Suppressor macrophage (primary cell): ENCODE measurements at regions not wholly inside any gene's neighbourhood (a gene's known extent, or its start where the extent isn't known, plus 50 kb on each side); places are given as distances from the start of the nearest gene placed in this dataset.
A peak's percentile ranks its signal among the peaks of the same experiment; 100 is the strongest.

ENCODE experiments used
- DNase-seq, 4 experiments: peaks; one replicate each; pipeline ENCODE4 v3.0.0-alpha.2; 2020 to 2022

DNA sequence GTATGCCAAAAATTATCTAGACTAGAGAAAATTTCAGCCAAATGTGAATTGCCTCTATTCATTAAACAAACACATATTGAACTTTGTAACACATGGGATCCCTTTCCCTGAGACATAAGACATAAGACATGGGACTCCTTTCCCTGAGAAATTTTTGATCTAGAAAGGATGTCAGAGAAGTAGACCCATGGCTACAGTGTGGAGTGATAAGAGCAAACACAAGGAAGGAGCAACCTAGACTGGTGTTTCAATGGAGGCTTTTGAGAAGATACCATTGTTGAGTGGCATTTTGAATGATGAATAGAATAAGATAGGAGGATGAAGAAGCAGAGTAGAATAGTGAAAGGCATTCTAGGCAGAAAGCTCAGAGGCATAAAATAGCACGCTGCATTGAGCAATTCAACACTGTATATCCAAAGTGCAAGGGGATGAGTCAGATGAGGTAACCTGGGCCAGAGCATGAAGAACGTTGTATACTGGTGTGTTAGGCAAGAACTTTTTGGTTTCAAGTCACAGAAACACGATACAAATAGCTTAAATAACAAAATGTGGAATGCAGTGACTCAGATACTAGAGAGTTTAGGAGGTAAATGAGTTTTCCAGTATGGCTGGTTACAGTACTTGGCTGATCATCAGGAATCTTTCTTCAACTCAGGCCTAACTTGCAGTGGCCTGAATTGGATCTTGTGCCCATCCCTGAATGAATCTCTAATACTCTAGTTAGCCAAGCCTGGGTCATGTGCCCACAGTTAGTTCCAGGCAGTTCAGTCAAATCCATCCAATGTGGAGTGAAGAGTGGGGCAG, 129.8 kb upstream of the TANK start:
- DNase-seq: peak in 2 of 4 experiments; percentile 3 to 9

DNA sequence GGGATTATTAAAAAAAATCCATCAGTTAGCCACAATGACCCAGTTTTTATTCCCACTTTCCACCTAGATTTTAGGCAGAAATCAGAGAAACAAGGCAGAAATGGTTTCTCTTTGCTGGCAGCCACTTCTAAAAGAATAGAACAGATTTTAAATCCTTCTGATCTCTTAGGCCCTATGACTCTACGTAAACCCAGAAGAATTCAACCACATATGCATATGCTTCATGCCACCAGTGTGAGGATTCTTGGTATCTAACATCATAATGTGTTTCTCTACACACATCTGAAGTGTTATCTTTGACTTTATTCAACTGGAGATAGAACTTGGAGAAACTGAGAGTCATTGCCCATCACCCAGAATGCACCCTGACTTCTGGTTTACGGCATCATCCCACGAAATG, 128.7 kb upstream of the TANK start:
- no peak for DNase-seq

DNA sequence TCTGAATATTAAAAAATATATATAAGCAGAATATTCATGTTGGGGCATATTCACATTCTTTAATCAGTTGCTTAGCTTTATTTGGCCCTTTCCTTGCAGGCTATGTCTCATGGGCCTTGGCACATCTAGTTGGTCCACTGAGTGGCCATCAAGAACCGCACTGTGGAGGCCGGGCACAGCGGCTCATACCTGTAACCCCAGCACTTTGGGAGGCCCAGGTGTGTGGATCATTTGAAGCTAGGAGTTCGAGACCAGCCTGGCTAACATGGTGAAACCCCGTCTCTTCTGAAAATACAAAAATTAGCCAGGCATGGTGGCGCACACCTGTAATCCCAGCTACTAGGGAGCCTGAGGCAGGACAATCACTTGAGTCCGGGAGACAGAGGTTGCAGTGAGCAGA, 127.6 kb upstream of the TANK start:
- DNase-seq: no peak

DNA sequence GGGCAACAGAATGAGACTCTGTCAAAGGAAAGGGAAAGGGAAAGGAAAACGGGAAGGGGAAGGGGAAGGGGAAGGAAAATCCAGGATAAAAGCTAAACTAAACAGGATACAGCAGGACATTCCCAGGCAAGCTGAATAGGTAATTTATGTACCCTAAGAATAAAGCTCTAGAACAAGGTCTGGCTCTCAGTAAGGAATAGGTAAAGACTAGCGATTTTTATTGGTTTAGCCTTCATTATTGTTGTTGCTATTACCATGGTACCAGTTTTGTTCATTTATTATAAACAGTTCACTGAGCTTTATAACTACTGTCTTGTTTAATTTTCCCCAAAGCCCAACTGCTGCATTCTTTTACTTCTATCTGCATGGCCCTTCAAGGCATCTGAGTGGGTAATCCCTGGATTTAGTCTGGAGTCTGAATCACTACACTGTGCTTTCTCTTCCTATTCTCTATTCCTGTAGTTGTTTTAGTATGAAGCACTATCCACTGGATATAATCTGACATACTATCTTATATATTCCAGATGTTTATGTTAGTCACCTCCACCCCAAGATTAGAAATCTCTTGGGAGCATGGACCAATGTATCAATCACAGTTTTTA, 127.1 kb upstream of the TANK start:
- DNase-seq: no peak

DNA sequence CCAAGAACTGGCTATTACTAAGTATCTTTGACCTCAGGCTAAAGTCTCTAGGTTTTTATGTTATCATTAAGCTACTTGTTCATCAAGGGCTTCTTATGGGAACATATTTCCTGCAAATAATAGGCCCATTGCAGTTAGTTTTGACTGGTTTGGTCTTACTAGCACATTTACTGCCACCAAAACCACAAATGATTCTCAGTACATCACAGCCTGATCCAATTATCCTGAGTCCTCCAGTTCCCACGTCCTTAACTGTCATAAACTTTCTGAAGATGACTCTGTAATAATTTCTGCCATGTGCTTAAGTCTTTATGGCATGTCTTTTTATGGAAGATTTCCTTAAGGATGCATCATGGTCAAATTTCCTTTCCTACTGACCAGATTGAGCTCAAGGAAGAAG, 123.3 kb upstream of the TANK start:
- no peak for DNase-seq

DNA sequence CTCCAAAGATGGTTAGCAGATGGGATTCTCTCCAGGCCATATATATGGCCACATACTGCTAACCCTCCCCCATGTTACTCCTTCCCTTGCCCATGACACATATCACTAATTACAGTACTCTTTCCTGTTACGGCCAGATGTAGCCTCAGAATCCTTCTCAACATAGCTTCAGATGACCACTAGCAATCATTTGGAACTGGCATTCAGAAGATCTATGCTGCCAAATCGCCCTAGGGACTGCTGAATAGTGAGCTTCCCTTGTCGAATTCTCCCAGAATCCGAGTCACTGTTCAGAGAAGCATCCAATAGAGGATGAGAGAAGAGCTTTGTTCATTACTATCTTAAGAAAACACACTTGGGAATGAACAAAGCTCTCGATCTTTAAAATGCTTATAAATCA, 121.2 kb upstream of the TANK start:
- no peak for DNase-seq

DNA sequence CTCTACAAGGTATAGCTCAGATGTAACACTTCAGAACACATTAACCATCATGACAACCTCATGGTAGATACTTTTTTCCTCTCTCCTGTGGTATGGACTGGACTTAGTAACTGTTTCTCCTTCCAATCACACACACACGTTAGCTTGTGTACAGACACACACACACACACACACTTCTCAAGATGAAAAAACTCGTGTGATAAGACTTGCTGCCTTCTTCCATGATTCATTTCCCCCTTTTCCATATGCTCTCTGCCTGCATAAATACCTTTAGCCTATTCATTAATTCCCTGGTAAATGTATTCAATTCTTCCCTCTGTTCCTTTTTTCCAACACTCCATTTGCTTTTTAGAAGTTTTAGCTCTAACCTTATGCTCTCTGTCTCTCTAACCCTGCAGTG, 118.9 kb upstream of the TANK start:
- no peak for DNase-seq

DNA sequence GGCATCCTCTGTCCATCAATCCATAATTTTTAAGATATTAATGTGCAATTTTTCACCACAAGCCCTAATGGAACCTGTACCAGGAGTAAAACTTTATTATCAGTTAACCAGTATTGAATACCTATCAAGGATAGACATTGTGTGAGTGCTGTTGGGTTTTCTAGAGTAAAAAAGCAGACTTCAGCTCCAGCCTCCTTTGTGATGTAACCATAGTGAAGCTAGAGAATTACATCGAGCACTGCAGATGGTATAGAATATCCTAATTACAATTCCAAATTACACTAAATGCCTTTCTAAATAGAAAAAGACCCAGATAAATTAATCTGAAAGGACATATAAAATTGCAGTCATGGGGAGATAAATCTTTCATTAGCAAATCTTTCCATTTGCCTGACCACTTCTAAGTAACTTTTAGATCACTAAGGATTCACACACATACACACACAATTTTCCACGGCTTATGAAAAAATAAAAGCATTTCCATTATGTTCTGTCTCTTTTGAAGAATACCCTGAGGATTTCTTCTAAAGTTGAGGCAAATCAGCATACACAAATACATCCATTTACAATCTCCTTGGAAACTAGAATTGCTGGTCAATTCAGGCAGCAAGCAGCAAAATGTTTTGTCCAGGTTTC, 117.1 kb upstream of the TANK start:
- no peak for DNase-seq

DNA sequence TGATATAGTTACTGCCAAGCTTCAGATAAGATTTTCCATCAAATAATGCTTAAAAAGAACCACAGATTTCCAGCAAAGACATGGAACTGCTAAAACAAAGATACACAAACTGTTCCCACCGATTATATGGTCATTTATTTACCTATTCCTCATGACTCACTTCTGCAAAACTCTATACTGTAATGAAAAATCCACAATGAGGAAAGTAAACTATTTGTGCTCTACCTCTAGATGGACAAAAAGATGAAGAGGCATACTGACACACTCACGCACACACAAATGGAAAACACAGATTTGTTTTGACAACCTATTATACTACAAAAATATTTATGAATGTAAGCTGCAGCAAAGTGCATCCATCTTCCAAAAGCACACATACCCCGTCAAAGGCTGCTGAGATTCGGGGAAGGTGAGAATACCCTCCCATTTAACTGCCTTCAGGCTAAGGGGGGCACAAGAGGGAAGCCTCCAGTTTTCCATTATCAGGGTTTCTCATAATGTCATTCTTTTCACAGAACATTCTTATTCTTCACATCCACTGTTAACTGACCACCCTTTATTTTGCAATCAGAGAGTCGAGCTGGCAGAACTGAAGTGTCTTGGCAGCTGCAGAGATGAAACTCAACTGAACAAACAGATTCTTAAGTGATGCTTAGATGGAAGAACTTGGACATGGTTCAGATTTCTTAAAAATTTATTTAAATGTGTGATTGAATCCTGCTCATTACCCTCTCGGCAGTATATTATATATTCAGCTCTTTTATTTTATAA, 115.9 kb upstream of the TANK start:
- DNase-seq: no peak

DNA sequence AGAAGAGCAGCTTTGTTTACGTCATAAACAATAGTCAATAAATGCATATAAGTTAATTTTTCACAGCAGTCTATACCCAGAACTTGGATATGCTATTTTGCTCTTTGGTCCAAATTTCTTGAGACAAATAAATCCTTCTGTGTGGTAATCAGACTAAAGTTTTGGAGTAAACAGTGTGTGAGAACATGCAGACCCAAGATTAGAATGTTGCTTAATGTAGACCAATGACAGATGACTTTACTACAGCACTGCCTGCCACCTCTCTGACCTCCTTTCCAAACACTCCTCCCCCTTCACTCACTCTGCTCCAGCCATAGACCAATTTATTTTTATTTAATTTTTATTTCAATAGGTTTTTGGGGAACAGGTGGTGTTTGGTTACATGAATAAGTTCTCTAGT, 115.3 kb upstream of the TANK start:
- DNase-seq: no peak

DNA sequence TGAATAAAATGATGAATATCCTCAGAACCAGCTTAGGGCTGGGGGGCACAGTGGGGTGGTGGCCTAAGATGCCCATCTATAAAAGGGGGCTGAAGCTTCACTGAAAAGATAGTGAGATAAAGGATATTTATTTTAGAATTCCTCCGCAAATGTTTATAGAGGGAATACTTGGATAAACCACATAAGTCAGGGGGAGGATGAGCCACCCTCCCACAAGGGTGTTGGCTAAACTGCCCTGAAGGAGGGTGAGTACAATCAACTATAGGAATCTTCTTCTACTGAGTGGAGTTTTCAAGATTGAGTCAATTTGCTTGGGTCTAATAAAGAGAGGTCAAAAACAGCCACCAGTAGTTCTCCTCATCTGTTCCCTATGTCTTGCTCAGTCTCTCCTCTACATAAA, 114.5 kb upstream of the TANK start:
- DNase-seq: no peak

DNA sequence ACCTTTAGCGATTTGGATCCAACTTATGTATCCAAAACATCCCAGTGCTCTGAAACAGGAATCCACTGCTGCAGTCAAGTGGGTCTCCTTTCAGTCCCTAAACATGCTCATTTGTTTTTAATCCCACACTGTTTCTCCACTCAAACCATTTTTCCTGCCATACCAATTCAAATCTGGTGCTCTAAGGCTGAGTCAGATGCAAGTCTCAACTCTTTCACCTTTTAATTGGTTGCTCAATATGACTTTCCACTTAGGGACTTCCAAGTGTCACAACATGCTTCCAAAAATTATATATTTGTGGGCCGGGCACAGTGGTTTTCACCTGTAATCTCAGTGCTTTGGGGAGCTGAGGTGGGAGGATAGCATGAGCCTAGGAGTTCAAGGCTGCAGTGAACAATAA, 113.4 kb upstream of the TANK start:
- no peak for DNase-seq

DNA sequence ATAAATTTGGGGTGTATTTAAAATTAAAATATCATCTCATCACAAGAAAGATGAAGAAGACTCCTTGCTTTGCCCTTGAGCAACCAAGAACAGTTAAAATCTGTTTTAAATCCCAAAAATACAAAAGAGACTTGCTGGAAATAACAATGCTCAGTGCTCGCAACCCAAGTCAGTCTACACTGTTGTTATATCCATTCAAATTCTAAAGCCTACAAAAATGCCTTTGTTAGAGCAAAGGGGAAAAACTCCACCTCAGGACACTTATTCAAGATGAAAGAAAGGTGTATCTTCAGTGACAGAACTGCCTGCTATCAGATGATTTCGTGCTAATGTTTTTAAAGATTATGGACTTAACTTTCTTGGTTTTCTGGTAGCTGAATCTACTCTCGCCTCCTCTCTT, 111.9 kb upstream of the TANK start:
- no peak for DNase-seq

DNA sequence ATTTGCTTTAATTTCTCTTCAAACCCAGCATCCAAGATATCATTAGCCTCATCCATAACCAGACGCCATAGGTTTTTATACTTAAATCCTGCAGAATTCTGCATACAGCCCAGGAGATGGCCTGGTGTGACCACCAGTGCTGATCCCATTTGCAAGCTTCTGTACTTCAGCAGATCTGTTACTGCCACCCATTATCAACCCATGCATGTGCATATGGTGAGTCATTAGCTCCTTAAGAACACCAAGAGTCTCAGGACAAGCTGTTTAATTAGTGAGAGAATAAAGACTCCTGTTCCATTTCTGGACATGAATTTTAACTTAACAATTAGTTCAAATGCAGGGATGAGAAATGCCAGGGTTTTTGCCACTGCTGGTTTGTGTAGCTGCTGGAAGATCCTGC, 110.7 kb upstream of the TANK start:
- DNase-seq: no peak

DNA sequence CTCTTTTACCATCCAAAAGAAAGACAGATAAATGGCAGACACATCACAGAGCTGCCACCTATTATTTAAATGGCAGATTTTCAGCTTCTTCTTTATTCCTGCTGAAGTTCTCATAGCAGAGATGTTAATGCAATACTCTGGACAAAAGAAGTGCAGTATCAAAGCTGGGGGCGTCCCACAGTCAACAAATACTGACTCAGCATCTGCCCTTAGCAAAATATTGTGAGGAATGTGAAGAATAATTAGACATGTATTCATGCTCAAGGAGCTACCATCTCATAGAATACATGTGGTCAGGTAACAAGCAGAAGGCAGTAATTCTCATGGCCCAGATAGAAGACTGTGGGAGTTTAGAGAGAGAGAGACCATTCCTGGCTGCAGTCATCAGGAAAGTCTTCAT, 108.0 kb upstream of the TANK start:
- DNase-seq: no peak

DNA sequence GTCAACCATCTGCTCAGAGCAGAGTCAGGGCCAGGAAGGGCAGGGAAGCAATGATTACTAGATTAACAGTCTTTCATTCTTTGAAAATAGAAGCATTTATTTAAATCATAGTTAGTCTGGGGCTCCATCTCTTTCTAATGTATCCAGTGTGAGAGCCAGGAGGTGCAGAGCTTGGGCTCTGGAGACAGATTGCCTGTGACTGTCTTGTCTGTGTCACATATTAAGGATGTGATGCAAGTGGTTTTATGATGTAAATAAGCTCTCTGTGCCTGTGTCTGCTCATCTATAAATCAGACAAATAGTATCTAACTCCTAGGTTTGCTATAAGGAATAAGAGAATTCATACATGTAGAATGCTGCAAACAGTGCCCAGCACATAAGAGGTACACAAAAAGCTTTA, 104.9 kb upstream of the TANK start:
- DNase-seq: no peak

DNA sequence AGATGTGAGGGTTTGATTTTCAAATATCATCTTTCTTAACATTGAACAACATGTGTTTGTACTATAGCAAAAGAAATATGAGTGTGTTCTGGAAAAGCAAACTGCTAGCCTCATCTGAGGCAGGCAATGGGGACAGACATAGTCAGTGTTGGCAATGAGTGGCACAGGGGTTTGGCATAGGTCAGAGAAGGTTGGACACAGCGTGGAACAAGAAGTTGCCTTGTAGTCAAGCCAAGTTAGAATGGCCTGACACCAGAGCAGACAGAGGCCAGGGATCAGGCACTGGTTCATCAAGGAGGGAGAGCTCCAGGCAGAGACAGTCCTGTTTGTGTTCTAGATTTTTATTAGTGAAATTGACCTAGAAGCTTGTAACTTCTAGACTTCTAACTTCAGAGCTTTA, 100.8 kb upstream of the TANK start:
- no peak for DNase-seq

DNA sequence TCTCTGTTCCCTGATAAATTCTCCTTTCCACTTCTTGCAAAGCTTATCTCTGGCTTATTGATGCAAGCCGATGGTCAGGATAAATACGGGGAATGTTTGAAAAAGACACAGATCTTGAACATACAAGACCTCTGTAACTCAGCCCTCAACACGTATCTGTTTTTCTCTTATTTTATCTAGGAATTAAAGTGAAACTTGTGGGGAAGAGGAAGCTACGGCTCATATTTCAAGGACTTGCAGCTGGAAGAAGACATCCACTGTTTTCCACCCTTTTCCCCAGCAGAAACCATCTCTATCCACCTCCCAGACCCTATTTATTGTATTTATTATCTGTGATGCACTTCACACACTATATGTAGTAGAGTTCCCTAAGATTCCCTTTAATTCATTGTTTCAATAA, 98.4 kb upstream of the TANK start:
- DNase-seq: no peak

DNA sequence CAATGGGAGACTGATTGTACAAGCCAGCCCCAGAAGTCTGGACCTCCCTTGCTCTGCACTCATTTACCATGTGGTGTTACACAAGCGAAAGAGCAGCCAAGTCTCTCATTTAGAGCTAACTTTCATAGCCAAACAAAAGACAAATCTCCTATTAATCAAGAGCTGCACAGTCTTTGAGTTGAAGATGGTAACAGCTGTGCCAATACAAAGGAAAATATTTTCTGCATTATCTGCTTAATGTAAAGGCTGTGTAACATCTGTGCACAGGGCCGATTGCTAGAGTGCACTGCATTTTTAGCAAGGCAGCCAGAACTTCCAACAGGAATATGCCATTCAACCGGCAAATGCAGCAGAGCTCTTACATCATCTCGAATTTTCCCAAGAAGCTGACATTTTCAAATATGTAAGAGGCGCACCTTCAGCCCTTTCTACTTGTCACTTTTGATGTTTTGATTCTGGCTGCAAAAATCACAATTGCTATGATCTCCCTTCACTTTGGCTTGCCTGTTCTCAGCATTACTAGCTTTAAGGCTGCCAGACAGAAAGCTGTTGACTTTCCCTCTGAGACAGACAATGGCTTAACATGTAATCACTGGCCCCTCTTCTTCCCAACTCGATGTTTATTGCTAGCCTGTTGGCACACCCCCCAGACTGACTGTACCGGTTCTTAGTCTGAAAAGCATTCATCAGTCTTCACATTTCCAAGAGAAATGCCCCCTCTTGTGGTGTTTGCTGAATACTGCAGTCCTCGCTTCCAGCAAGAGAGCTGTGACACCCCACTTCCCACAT, 96.9 kb upstream of the TANK start:
- peak; percentile 90 to 93 (median 92) for DNase-seq

DNA sequence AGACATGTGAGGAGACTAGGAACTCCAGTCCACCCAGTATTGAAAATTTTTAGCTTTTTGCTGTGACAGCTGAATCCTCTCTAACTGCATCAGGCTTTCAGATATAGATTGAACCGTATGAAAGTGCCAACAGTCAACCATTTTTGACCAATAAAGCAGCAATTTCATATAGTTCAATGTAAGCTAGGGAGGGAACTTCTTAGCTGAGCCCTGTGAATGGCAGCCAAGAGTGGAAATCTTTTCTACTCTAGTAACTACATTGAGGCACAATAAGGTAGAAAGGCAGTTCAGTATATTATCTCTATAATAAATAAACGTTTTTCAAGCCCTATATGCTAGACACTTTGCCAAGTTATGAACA, 96.3 kb upstream of the TANK start:
- no peak for DNase-seq

DNA sequence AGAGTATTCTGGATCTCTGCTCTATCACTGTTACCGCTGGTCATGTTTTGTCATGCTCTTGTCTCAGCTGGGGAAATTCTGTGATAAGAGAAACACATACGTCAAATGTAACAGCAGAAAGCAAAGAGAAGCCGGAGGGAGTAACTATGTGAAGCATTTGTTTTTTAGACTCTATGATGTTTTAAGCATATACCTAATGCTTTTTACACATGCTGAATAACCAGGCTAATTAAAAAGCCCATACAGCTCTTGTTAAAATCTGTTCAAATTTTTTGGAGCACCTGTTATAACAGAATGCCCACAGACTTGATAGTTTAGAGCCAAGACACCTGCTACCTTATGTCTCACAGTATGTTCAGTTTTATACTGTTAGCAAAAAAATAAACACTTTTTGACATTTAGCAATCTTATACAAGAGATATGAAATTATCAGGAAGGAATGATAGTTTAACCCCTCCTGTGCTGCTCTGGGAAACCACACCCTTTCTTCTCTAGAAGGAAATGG, 92.3 kb upstream of the TANK start:
- DNase-seq: no peak

DNA sequence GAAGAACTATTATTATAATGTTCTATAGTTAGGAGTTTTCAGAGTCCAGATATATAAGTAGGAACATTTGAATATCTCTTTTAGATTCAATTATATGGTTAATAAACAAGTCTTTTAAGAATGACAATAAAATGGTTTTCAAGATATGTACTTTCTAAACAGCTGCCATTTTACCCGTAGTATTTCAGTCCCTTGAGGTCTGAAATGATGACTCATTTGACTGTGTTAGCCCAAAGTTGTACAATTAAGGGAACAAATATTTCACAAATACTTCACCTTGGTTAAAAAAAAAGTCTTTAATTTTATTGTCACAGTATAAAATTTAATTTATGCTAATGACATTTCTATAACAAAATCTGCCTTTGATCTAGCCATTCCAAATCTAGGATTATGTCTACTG, 91.6 kb upstream of the TANK start:
- DNase-seq: peak in 2 of 4 experiments; percentile 12 to 22
